ENCODE measurements at regions not wholly inside any gene's neighbourhood (a gene's known extent, or its start where the extent isn't known, plus 50 kb on each side); places are given as distances from the start of the nearest gene placed in this dataset.

GRCh38 chr7:82542665-82543064 lies 99.1 kb upstream of the CACNA2D1 start:
- Histone ChIP-seq H3K27ac (ENCODE audit: insufficient read depth, low read length) (no peak overlapping the region), H3K9me3 (ENCODE audit: control insufficient read depth, insufficient read depth, low read depth, low read length) (no peaks in the 10 kb centered on the region), H3K4me2 (ENCODE audit: extremely low read depth, insufficient read depth, low read length) (no peak overlapping the region), H3K9ac (ENCODE audit: insufficient read depth, low read length) (no peak overlapping the region), H3K36me3 (ENCODE audit: control insufficient read depth, insufficient read depth, low read length) (no peaks in the 10 kb centered on the region), H3K4me3 (replicated peaks in 1 of 4; ENCODE audit: control extremely low read depth in 1 of 4, insufficient read depth in 1 of 4, low read depth in 3 of 4, low read length in 4 of 4) (no peak overlapping the region), H3K27me3 (ENCODE audit: control insufficient read depth, insufficient read depth, low read length) (no peaks in the 10 kb centered on the region), H3K79me2 (ENCODE audit: control insufficient read depth, insufficient read depth, low read length) (no peaks in the 10 kb centered on the region), H3K4me1 (ENCODE audit: control insufficient read depth, extremely low read depth, insufficient read depth, low read length) (no peaks in the 10 kb centered on the region), H4K20me1 (ENCODE audit: control insufficient read depth, extremely low read depth, insufficient read depth, low read length) (no peaks in the 10 kb centered on the region), H2AFZ (ENCODE audit: low read length) (no peak overlapping the region)
- TF ChIP-seq CTCF (conservative IDR thresholded peaks at IDR 0.05 in 1 of 2, IDR thresholded peaks at IDR 0.05 in 1 of 2; ENCODE audit: low read depth in 1 of 2, low read length in 2 of 2) (no peak), EZH2 (IDR thresholded peaks at IDR 0.05; ENCODE audit: low read length, missing control alignments) (no peak)
- peak; percentile 45 to 97 for DNase-seq (ENCODE audit: low read depth in 2 of 2)

GRCh38 chr7:82539969-82540368 lies 96.4 kb upstream of the CACNA2D1 start:
- no peaks in the 10 kb centered on the region for H3K9me3 ChIP-seq (ENCODE audit: control insufficient read depth, insufficient read depth, low read depth, low read length)
- no peaks in the 10 kb centered on the region for H3K27me3 ChIP-seq (ENCODE audit: control insufficient read depth, insufficient read depth, low read length)
- no peak overlapping the region for H3K4me3 ChIP-seq (replicated peaks in 1 of 4; ENCODE audit: control extremely low read depth in 1 of 4, insufficient read depth in 1 of 4, low read depth in 3 of 4, low read length in 4 of 4)
- H3K4me2 ChIP-seq (ENCODE audit: extremely low read depth, insufficient read depth, low read length): no peak overlapping the region
- H3K79me2 ChIP-seq (ENCODE audit: control insufficient read depth, insufficient read depth, low read length): no peaks in the 10 kb centered on the region
- no peak for DNase-seq (ENCODE audit: low read depth in 2 of 2)
- no peaks in the 10 kb centered on the region for H3K36me3 ChIP-seq (ENCODE audit: control insufficient read depth, insufficient read depth, low read length)
- no peak overlapping the region for H3K27ac ChIP-seq (ENCODE audit: insufficient read depth, low read length)
- H4K20me1 ChIP-seq (ENCODE audit: control insufficient read depth, extremely low read depth, insufficient read depth, low read length): no peaks in the 10 kb centered on the region
- no peaks in the 10 kb centered on the region for H3K4me1 ChIP-seq (ENCODE audit: control insufficient read depth, extremely low read depth, insufficient read depth, low read length)
- no peak for TF ChIP-seq EZH2 (IDR thresholded peaks at IDR 0.05; ENCODE audit: low read length, missing control alignments)
- TF ChIP-seq CTCF (conservative IDR thresholded peaks at IDR 0.05 in 1 of 2, IDR thresholded peaks at IDR 0.05 in 1 of 2; ENCODE audit: low read depth in 1 of 2, low read length in 2 of 2): no peak
- H2AFZ ChIP-seq (ENCODE audit: low read length): no peak overlapping the region
- no peak overlapping the region for H3K9ac ChIP-seq (ENCODE audit: insufficient read depth, low read length)

GRCh38 chr7:82534684-82535083 lies 91.1 kb upstream of the CACNA2D1 start:
- no peak overlapping the region for H2AFZ ChIP-seq (ENCODE audit: low read length)
- H3K36me3 ChIP-seq (ENCODE audit: control insufficient read depth, insufficient read depth, low read length): no peaks in the 10 kb centered on the region
- peak; percentile 40 to 58 for DNase-seq (ENCODE audit: low read depth in 2 of 2)
- no peak for TF ChIP-seq EZH2 (IDR thresholded peaks at IDR 0.05; ENCODE audit: low read length, missing control alignments)
- H3K79me2 ChIP-seq (ENCODE audit: control insufficient read depth, insufficient read depth, low read length): no peaks in the 10 kb centered on the region
- H3K27me3 ChIP-seq (ENCODE audit: control insufficient read depth, insufficient read depth, low read length): no peaks in the 10 kb centered on the region
- no peaks in the 10 kb centered on the region for H4K20me1 ChIP-seq (ENCODE audit: control insufficient read depth, extremely low read depth, insufficient read depth, low read length)
- no peak overlapping the region for H3K27ac ChIP-seq (ENCODE audit: insufficient read depth, low read length)
- H3K4me2 ChIP-seq (ENCODE audit: extremely low read depth, insufficient read depth, low read length): no peak overlapping the region
- no peaks in the 10 kb centered on the region for H3K9me3 ChIP-seq (ENCODE audit: control insufficient read depth, insufficient read depth, low read depth, low read length)
- H3K9ac ChIP-seq (ENCODE audit: insufficient read depth, low read length): no peak overlapping the region
- H3K4me1 ChIP-seq (ENCODE audit: control insufficient read depth, extremely low read depth, insufficient read depth, low read length): peaks cover 2% of the 10 kb centered on the region
- H3K4me3 ChIP-seq (replicated peaks in 1 of 4; ENCODE audit: control extremely low read depth in 1 of 4, insufficient read depth in 1 of 4, low read depth in 3 of 4, low read length in 4 of 4): no peak overlapping the region

Data from fibroblast of lung (primary cell).